GM18519 (cell line): ENCODE measurements at regions not wholly inside any gene's neighbourhood (a gene's known extent, or its start where the extent isn't known, plus 50 kb on each side); places are given as distances from the start of the nearest gene placed in this dataset.

Experiments used
- ATAC-seq: cut with Tn5 transposase; IDR thresholded peaks from one replicate; pipeline ENCODE4 v1.9.1; 2021; ENCODE audit warnings: mild to moderate bottlenecking, moderate library complexity; ENCODE audit not compliant: unreplicated experiment, low FRiP score

GRCh38 chr12:60027266-60027665 lies 431.4 kb downstream of the SLC16A7 start:
- ATAC-seq = no peak

GRCh38 chr12:60034147-60034546 lies 438.3 kb downstream of the SLC16A7 start:
- no peak for ATAC-seq

GRCh38 chr12:60035835-60036234 lies 440.0 kb downstream of the SLC16A7 start:
- no peak for ATAC-seq

- no peak for ATAC-seq
Observed at GRCh38 chr12:60042835-60043234, 447.0 kb downstream of the SLC16A7 start.

GRCh38 chr12:60043236-60043635 lies 447.4 kb downstream of the SLC16A7 start:
- no peak for ATAC-seq

GRCh38 chr12:60052483-60052882 lies 456.7 kb downstream of the SLC16A7 start:
- no peak for ATAC-seq

GRCh38 chr12:60059180-60059579 lies 463.4 kb downstream of the SLC16A7 start:
- ATAC-seq = no peak

- no peak for ATAC-seq
Observed at GRCh38 chr12:60066655-60067054, 470.8 kb downstream of the SLC16A7 start.

- no peak for ATAC-seq
Observed at GRCh38 chr12:60070552-60070951, 474.7 kb downstream of the SLC16A7 start.

GRCh38 chr12:60071759-60072191 lies 475.9 kb downstream of the SLC16A7 start:
- ATAC-seq = no peak

- no peak for ATAC-seq
Observed at GRCh38 chr12:60072911-60073310, 477.1 kb downstream of the SLC16A7 start.

- ATAC-seq = no peak
Observed at GRCh38 chr12:60075091-60075490, 479.3 kb downstream of the SLC16A7 start.

- ATAC-seq = no peak
Observed at GRCh38 chr12:60078026-60078425, 482.2 kb downstream of the SLC16A7 start.

- ATAC-seq = no peak
Observed at GRCh38 chr12:60093428-60093827, 497.6 kb downstream of the SLC16A7 start.

GRCh38 chr12:60094436-60094835 lies 498.6 kb downstream of the SLC16A7 start:
- ATAC-seq = no peak

GRCh38 chr12:60096727-60097126 lies 500.9 kb downstream of the SLC16A7 start:
- ATAC-seq = no peak

GRCh38 chr12:60100160-60100559 lies 504.3 kb downstream of the SLC16A7 start:
- no peak for ATAC-seq

- no peak for ATAC-seq
Observed at GRCh38 chr12:60100852-60101251, 505.0 kb downstream of the SLC16A7 start.

- no peak for ATAC-seq
Observed at GRCh38 chr12:60101715-60102114, 505.9 kb downstream of the SLC16A7 start.

- ATAC-seq = no peak
Observed at GRCh38 chr12:60106214-60106613, 510.4 kb downstream of the SLC16A7 start.

GRCh38 chr12:60107992-60108391 lies 512.2 kb downstream of the SLC16A7 start:
- ATAC-seq = no peak

GRCh38 chr12:60112063-60112462 lies 516.2 kb downstream of the SLC16A7 start:
- no peak for ATAC-seq

- ATAC-seq = no peak
Observed at GRCh38 chr12:60112763-60113162, 516.9 kb downstream of the SLC16A7 start.
